SK-N-MC (cell line): ENCODE measurements at regions not wholly inside any gene's neighbourhood (a gene's known extent, or its start where the extent isn't known, plus 50 kb on each side); places are given as distances from the start of the nearest gene placed in this dataset.

ENCODE experiments used
- EZH2 ChIP-seq: fragments of 200-600 bp; sonication (generic); IDR thresholded peaks from one replicate; pipeline ENCODE4 v1.6.1; 2017; ENCODE audit warnings: antibody characterized with exemption
- POLR2AphosphoS5 ChIP-seq: IDR thresholded peaks from 2 replicates; pipeline ENCODE4 v1.6.1; 2012; ENCODE audit warnings: mild to moderate bottlenecking, low read depth, low read length, borderline replicate concordance

- TF ChIP-seq EZH2 (no peak), POLR2AphosphoS5 (no peak)
Observed at GRCh38 chr6:139643986-139644385, 269.5 kb upstream of the CITED2 start.
